ENCODE measurements at regions not wholly inside any gene's neighbourhood (a gene's known extent, or its start where the extent isn't known, plus 50 kb on each side); places are given as distances from the start of the nearest gene placed in this dataset.

- DNase-seq (ENCODE audit: low read depth), result no peak
- TF ChIP-seq CTCF (conservative IDR thresholded peaks at IDR 0.05; ENCODE audit: control insufficient read depth, insufficient read depth, low read depth, low read length), result no peak
- H3K4me3 ChIP-seq (ENCODE audit: control insufficient read depth, low read depth, low read length), result no peak overlapping the region
These were observed 161.4 kb downstream of the GNAT3 start for GRCh38 chr7:80350430-80350829.

GRCh38 chr7:80348223-80348622 lies 163.6 kb downstream of the GNAT3 start:
- no peak overlapping the region for H3K4me3 ChIP-seq (ENCODE audit: control insufficient read depth, low read depth, low read length)
- no peak for TF ChIP-seq CTCF (conservative IDR thresholded peaks at IDR 0.05; ENCODE audit: control insufficient read depth, insufficient read depth, low read depth, low read length)
- DNase-seq (ENCODE audit: low read depth), result no peak

- no peak for TF ChIP-seq CTCF (conservative IDR thresholded peaks at IDR 0.05; ENCODE audit: control insufficient read depth, insufficient read depth, low read depth, low read length)
- no peak overlapping the region for H3K4me3 ChIP-seq (ENCODE audit: control insufficient read depth, low read depth, low read length)
- DNase-seq (ENCODE audit: low read depth), result no peak
These were observed 164.7 kb downstream of the GNAT3 start for GRCh38 chr7:80347173-80347572.

- H3K4me3 ChIP-seq (ENCODE audit: control insufficient read depth, low read depth, low read length), result no peak overlapping the region
- DNase-seq (ENCODE audit: low read depth), result peak; percentile 73
- no peak for TF ChIP-seq CTCF (conservative IDR thresholded peaks at IDR 0.05; ENCODE audit: control insufficient read depth, insufficient read depth, low read depth, low read length)
These were observed 165.2 kb downstream of the GNAT3 start for GRCh38 chr7:80346704-80347103.

GRCh38 chr7:80335511-80336231 lies 176.2 kb downstream of the GNAT3 start:
- no peak for DNase-seq (ENCODE audit: low read depth)
- no peak overlapping the region for H3K4me3 ChIP-seq (ENCODE audit: control insufficient read depth, low read depth, low read length)
- no peak for TF ChIP-seq CTCF (conservative IDR thresholded peaks at IDR 0.05; ENCODE audit: control insufficient read depth, insufficient read depth, low read depth, low read length)

- DNase-seq (ENCODE audit: low read depth), result no peak
- no peak for TF ChIP-seq CTCF (conservative IDR thresholded peaks at IDR 0.05; ENCODE audit: control insufficient read depth, insufficient read depth, low read depth, low read length)
- no peak overlapping the region for H3K4me3 ChIP-seq (ENCODE audit: control insufficient read depth, low read depth, low read length)
These were observed 177.0 kb downstream of the GNAT3 start for GRCh38 chr7:80334908-80335307.

- no peak overlapping the region for H3K4me3 ChIP-seq (ENCODE audit: control insufficient read depth, low read depth, low read length)
- no peak for DNase-seq (ENCODE audit: low read depth)
- no peak for TF ChIP-seq CTCF (conservative IDR thresholded peaks at IDR 0.05; ENCODE audit: control insufficient read depth, insufficient read depth, low read depth, low read length)
These were observed 177.7 kb downstream of the GNAT3 start for GRCh38 chr7:80334196-80334595.

Measured in fibroblast of mammary gland (primary cell).